ENCODE measurements at regions not wholly inside any gene's neighbourhood (a gene's known extent, or its start where the extent isn't known, plus 50 kb on each side); places are given as distances from the start of the nearest gene placed in this dataset.
"Not testable (repeated sequence)": the region's sequence is repeated elsewhere in the genome, so short reads cannot be mapped to it uniquely, and the experiment has no call there.

GRCh38 chr11:67761211-67761610 is 86.8 kb upstream of the ALDH3B2 start:
- not testable (repeated sequence) for DNase-seq

GRCh38 chr11:67759321-67759720 is 84.9 kb upstream of the ALDH3B2 start:
- DNase-seq = not testable (repeated sequence)

GRCh38 chr11:67758467-67758866 is 84.0 kb upstream of the ALDH3B2 start:
- not testable (repeated sequence) for DNase-seq

DNA sequence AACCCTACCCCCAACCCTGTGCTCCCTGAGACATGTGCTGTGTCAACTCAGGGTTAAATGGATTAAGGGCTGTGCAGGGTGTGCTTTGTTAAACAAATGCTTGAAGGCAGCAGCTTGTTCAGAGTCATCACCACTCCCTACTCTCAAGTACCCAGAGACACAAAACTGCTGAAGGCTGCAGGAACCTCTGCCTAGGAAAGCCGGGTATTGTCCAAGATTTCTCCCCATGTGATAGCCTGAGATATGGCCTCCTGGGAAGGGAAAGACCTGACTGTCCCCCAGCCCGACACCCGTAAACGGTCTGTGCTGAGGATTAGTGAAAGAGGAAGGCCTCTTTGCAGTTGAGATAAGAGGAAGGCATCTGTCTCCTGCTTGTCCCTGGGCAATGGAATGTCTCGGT is 83.6 kb upstream of the ALDH3B2 start:
- DNase-seq = not testable (repeated sequence)

GRCh38 chr11:67753820-67754219 is 79.4 kb upstream of the ALDH3B2 start:
- not testable (repeated sequence) for DNase-seq

GRCh38 chr11:67745181-67745726 is 70.8 kb upstream of the ALDH3B2 start:
- no peak for DNase-seq

DNA sequence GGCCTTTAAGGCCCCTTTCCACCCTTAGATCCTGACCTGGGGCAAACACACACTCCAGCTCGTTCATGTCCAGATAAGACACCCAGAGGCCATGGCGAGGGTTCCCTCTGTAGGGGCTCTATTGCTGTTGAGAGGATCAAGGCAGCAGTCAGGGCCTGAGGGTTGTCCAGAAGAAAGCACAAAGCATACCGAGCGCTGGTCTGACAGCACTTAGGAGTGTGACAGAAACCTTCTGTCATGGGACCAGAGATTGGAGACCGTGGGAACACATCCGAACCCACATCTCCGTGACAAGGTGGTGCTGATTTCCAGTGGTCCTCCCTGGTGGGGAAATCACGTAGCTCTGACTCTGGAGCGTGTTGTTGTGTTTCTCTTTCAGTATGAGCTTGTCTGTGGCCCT is 69.8 kb upstream of the ALDH3B2 start:
- not testable (repeated sequence) for DNase-seq

DNA sequence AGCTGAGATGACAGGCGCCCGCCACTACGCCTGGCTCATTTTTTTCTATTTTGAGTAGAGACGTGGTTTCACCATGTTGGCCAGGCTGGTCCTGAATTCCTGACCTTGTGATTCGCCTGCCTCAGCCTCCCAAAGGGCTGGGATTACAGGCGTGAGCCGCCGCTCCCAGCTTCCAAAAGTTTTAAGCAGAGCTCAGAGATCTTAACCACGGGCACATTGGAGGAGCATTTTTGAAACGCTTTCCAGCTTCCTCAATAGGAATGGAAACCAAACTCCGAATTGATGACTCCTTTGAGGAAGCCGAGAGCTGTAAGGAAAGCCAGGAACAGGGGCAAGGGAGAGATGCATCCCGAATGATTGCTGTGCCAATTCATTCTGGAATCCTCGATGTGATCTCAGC is 63.8 kb upstream of the ALDH3B2 start:
- not testable (repeated sequence) for DNase-seq

- not testable (repeated sequence) for DNase-seq
Observed at GRCh38 chr11:67737562-67738080, 63.2 kb upstream of the ALDH3B2 start.

DNA sequence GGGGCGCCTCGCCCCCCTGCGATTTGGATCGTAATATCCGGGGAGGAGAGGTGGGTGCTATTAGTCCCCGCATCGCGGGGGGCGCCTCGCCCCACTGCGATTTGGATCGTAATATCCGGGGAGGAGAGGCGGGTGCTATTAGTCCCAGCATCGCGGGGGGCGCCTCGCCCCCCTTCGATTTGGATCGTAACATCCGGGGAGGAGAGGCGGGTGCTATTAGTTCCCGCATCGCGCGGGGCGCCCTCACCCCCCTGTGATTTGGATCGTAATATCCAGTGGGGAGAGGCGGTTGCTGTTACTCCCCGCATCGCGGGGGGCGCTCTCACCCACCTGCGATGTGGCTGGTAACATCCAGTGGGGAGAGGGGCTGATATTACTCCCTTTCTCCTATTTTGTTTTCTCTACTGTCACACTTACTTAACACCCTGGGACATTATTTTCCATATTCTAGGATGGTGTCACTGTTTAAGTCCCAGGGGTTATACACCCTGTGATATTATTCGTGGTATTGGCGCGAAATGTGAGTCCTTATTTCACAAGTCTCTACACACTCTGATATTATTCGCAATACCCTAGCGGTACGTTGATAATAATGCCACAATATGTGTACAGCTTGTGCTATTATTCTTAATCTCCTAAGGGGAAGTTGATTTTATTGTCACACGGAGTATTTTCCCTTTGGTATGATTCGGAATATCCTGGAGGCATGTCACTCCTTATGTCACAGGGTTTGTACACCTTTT is 57.8 kb upstream of the ALDH3B2 start:
- DNase-seq = peak; percentile 47

GRCh38 chr11:67731583-67731982 is 57.2 kb upstream of the ALDH3B2 start:
- no peak for DNase-seq

GRCh38 chr11:67728163-67728571 is 53.7 kb upstream of the ALDH3B2 start:
- DNase-seq = not testable (repeated sequence)

GRCh38 chr11:67727066-67728040 is 52.9 kb upstream of the ALDH3B2 start:
- peak; percentile 13 for DNase-seq

Measured in activated CD4-positive, alpha-beta T cell treated with anti-CD3 and anti-CD28 coated beads, Interleukin-2, amount 50 U/mL, for 1 hour (primary cell).